ENCODE measurements at regions not wholly inside any gene's neighbourhood (a gene's known extent, or its start where the extent isn't known, plus 50 kb on each side); places are given as distances from the start of the nearest gene placed in this dataset.

DNA sequence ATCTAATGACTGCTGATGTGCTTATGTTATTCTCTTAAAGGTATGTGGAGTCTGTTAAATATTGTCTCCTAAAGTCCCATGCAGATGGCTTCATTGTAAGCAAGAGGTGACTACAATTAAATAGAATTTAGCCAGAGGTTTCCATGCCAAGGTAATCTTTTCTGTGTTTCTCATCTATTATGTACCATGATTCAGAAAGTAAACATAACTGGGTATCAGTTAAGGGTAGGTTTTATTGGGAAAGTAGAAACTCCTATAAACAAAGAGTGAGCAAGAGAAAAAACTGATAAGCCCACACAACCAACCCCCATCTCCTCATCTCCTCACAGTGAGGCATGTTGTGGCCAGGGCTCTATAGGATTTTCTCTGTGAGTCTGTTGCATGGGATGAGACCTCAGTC is 611.7 kb downstream of the SNAPC1 start:
- Histone ChIP-seq H3K9me3 (ENCODE audit: low read depth, low read length) (no peaks in the 10 kb centered on the region), H3K4me1 (ENCODE audit: insufficient read depth, low read length) (no peaks in the 10 kb centered on the region), H3K4me3 (ENCODE audit: low read length) (no peak overlapping the region), H3K27me3 (ENCODE audit: insufficient read depth, low read length) (no peaks in the 10 kb centered on the region)

DNA sequence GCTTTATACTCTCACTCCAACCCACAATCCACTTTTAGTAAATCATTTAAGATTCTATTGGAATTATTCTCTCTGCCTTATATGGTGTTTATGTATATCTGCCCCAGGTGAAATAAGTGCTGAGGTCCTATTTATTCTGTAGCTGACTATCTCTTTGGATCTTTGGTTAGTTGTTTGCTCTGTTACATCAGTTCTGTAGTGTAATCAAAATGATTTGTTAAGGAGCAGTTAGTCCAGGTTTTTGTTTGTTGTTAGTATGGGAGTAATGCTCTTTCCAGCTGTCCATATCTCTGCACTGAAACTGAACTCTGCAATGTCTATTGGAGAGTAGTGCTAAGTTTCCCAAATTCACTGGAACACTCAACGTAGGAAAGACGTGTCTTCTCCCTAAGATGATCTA is 615.8 kb downstream of the SNAPC1 start:
- Histone ChIP-seq H3K9me3 (ENCODE audit: low read depth, low read length) (no peaks in the 10 kb centered on the region), H3K27me3 (ENCODE audit: insufficient read depth, low read length) (no peaks in the 10 kb centered on the region), H3K4me3 (ENCODE audit: low read length) (no peak overlapping the region), H3K4me1 (ENCODE audit: insufficient read depth, low read length) (no peaks in the 10 kb centered on the region)

GRCh38 chr14:62381311-62382070 is 619.3 kb downstream of the SNAPC1 start:
- H3K9me3 ChIP-seq (ENCODE audit: low read depth, low read length): no peaks in the 10 kb centered on the region

GRCh38 chr14:62409169-62409568 is 636.1 kb downstream of the KCNH5 start:
- H3K4me1 ChIP-seq (ENCODE audit: insufficient read depth, low read length): no peaks in the 10 kb centered on the region
- no peaks in the 10 kb centered on the region for H3K27me3 ChIP-seq (ENCODE audit: insufficient read depth, low read length)
- H3K4me3 ChIP-seq (ENCODE audit: low read length): no peak overlapping the region
- H3K9me3 ChIP-seq (ENCODE audit: low read depth, low read length): no peaks in the 10 kb centered on the region

More at GRCh38 chr14:62381311-62382070, 619.3 kb downstream of the SNAPC1 start:
- H3K4me3 ChIP-seq (ENCODE audit: low read length): no peak overlapping the region
- H3K27me3 ChIP-seq (ENCODE audit: insufficient read depth, low read length): no peaks in the 10 kb centered on the region
- H3K4me1 ChIP-seq (ENCODE audit: insufficient read depth, low read length): no peaks in the 10 kb centered on the region

DNA sequence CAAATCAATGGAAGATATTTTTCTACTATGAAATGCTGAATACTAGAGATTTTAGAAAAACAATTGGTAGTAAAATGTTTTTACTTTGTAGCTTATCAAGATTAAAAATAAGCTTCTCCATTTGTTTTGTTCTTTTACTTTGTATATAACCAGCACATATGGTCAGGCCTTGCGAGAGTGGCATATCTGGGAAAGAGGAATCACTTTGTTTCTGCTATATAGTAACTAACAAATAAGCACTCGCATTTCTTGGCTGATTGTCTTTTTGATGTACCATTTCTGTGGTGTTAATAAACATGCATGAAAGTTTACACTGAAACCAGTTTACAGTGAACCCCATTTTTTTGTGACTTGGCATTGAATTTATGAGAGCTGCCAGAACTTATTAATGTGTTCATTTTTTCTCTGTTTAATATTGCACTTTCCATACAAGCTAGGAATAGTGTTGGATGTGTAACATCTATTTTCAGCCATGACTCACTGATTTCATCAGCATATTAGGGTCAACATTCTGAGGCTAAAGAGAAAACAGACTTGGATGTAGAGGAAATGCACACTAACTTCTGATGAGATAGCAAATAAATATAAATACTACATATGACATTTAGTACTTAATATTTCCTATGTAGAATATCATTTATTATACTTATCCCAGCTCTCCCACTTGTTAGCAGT is 635.5 kb downstream of the KCNH5 start:
- H3K9me3 ChIP-seq (ENCODE audit: low read depth, low read length): no peaks in the 10 kb centered on the region
- no peaks in the 10 kb centered on the region for H3K4me1 ChIP-seq (ENCODE audit: insufficient read depth, low read length)
- no peaks in the 10 kb centered on the region for H3K27me3 ChIP-seq (ENCODE audit: insufficient read depth, low read length)
- H3K4me3 ChIP-seq (ENCODE audit: low read length): no peak overlapping the region

- no peaks in the 10 kb centered on the region for H3K27me3 ChIP-seq (ENCODE audit: insufficient read depth, low read length)
- no peaks in the 10 kb centered on the region for H3K9me3 ChIP-seq (ENCODE audit: low read depth, low read length)
- no peak overlapping the region for H3K4me3 ChIP-seq (ENCODE audit: low read length)
- no peaks in the 10 kb centered on the region for H3K4me1 ChIP-seq (ENCODE audit: insufficient read depth, low read length)
Measured at GRCh38 chr14:62420847-62421246, 624.4 kb downstream of the KCNH5 start.

- no peaks in the 10 kb centered on the region for H3K4me1 ChIP-seq (ENCODE audit: insufficient read depth, low read length)
- peaks cover 21% of the 10 kb centered on the region for H3K9me3 ChIP-seq (ENCODE audit: low read depth, low read length)
- no peak overlapping the region for H3K4me3 ChIP-seq (ENCODE audit: low read length)
- no peaks in the 10 kb centered on the region for H3K27me3 ChIP-seq (ENCODE audit: insufficient read depth, low read length)
Measured at GRCh38 chr14:62428429-62429203, 616.6 kb downstream of the KCNH5 start.

GRCh38 chr14:62429683-62430082 is 615.6 kb downstream of the KCNH5 start:
- Histone ChIP-seq H3K9me3 (ENCODE audit: low read depth, low read length) (peaks cover 21% of the 10 kb centered on the region), H3K27me3 (ENCODE audit: insufficient read depth, low read length) (no peaks in the 10 kb centered on the region), H3K4me3 (ENCODE audit: low read length) (no peak overlapping the region), H3K4me1 (ENCODE audit: insufficient read depth, low read length) (no peaks in the 10 kb centered on the region)

GRCh38 chr14:62431496-62431895 is 613.8 kb downstream of the KCNH5 start:
- no peak overlapping the region for H3K4me3 ChIP-seq (ENCODE audit: low read length)
- H3K4me1 ChIP-seq (ENCODE audit: insufficient read depth, low read length): no peaks in the 10 kb centered on the region
- no peaks in the 10 kb centered on the region for H3K27me3 ChIP-seq (ENCODE audit: insufficient read depth, low read length)
- peaks cover 27% of the 10 kb centered on the region for H3K9me3 ChIP-seq (ENCODE audit: low read depth, low read length)

DNA sequence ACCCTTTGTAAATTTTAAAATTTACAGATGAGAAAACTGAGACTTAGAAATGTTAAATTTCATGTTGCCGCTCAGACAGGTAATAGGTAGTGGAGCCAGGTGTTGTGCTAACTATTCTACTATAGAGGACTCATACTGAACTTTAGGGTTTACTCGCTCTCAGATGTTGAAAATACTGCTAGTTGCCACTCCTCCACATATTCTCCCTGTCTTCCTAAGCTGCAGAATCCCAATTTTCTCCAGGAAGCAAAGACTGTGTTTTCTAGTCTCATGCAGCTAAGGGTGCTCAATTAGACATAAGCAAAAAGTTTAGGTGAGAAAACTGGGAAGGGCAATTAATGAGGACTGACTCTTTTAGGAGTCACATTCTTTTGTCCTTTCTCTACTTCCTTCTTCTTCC is 612.3 kb downstream of the KCNH5 start:
- no peak overlapping the region for H3K4me3 ChIP-seq (ENCODE audit: low read length)
- H3K4me1 ChIP-seq (ENCODE audit: insufficient read depth, low read length): no peaks in the 10 kb centered on the region
- peaks cover 28% of the 10 kb centered on the region for H3K9me3 ChIP-seq (ENCODE audit: low read depth, low read length)
- no peaks in the 10 kb centered on the region for H3K27me3 ChIP-seq (ENCODE audit: insufficient read depth, low read length)

- Histone ChIP-seq H3K9me3 (ENCODE audit: low read depth, low read length) (peaks cover 45% of the 10 kb centered on the region), H3K4me1 (ENCODE audit: insufficient read depth, low read length) (no peaks in the 10 kb centered on the region), H3K4me3 (ENCODE audit: low read length) (no peak overlapping the region), H3K27me3 (ENCODE audit: insufficient read depth, low read length) (no peaks in the 10 kb centered on the region)
Measured at GRCh38 chr14:62436261-62436660, 609.0 kb downstream of the KCNH5 start.

DNA sequence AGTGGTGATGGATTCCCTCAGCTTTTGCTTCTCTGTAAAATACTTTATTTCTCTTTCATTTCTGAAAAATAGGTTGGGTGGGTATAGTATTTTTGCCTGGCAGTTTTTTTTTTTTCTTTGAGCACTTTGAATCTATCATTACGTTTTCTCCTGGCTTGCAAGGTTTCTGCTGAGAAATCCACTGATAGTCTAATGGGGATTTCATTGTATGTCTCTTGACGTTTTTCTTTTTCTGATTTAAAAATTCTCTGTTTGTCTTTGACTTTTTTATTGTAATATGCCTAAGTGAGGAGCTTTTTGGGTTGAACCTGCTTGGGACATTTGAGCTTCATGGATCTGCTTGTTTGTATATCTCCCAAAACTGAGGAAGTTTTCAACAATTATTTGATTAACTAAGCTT is 606.0 kb downstream of the KCNH5 start:
- Histone ChIP-seq H3K4me3 (ENCODE audit: low read length) (no peak overlapping the region), H3K9me3 (ENCODE audit: low read depth, low read length) (peaks cover 28% of the 10 kb centered on the region), H3K4me1 (ENCODE audit: insufficient read depth, low read length) (no peaks in the 10 kb centered on the region), H3K27me3 (ENCODE audit: insufficient read depth, low read length) (no peaks in the 10 kb centered on the region)

- Histone ChIP-seq H3K27me3 (ENCODE audit: insufficient read depth, low read length) (no peaks in the 10 kb centered on the region), H3K4me1 (ENCODE audit: insufficient read depth, low read length) (no peaks in the 10 kb centered on the region), H3K9me3 (ENCODE audit: low read depth, low read length) (peaks cover 14% of the 10 kb centered on the region), H3K4me3 (ENCODE audit: low read length) (no peak overlapping the region)
Measured at GRCh38 chr14:62443796-62444195, 601.5 kb downstream of the KCNH5 start.

DNA sequence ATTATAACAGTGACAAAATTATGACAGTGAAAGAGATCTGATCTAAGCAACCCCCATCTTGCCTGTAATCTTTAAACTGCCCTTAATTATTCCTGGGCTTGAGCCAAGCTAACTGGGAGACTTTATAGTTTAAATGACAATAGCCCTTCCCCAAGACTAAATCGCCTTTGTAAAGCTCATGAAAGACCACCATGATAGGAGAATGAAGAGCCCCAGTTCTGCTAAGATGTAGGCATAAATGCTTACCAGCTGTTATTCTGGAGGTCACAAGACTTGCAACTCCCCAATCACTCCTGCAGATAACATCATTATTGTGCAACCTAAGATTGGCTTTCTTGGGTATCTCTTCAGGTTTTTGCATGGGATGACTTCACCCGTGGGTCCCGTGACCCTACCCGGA is 599.7 kb downstream of the KCNH5 start:
- H3K9me3 ChIP-seq (ENCODE audit: low read depth, low read length): no peaks in the 10 kb centered on the region

DNA sequence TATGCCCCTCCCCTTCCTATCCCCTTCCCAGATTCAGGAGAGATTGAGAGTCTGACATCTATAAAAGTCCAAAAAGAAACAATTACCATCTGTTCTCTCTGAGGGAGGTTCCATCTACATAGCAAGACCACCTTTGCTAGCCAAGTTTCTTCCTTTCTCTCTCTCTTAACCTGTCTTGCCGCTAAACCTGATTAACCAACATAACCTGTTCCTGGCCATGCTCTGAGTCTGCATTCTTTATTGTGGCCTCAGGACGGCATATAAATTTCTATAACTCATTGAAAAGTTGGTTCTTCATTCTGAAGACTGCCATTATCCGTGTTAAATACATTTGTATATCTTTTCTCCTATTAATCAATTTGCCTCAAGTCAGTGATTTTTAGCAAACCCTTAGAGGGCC is 594.0 kb downstream of the KCNH5 start:
- H3K4me3 ChIP-seq (ENCODE audit: low read length): no peak overlapping the region
- no peaks in the 10 kb centered on the region for H3K27me3 ChIP-seq (ENCODE audit: insufficient read depth, low read length)
- H3K4me1 ChIP-seq (ENCODE audit: insufficient read depth, low read length): no peaks in the 10 kb centered on the region
- no peaks in the 10 kb centered on the region for H3K9me3 ChIP-seq (ENCODE audit: low read depth, low read length)

More for the DNA sequence above, 599.7 kb downstream of the KCNH5 start:
- Histone ChIP-seq H3K4me3 (ENCODE audit: low read length) (no peak overlapping the region), H3K27me3 (ENCODE audit: insufficient read depth, low read length) (no peaks in the 10 kb centered on the region), H3K4me1 (ENCODE audit: insufficient read depth, low read length) (no peaks in the 10 kb centered on the region)
